GM18517 (cell line): ENCODE measurements at regions not wholly inside any gene's neighbourhood (a gene's known extent, or its start where the extent isn't known, plus 50 kb on each side); places are given as distances from the start of the nearest gene placed in this dataset.
A peak's percentile ranks its signal among the peaks of the same experiment; 100 is the strongest.

ENCODE experiments used
- ATAC-seq: cut with Tn5 transposase; IDR thresholded peaks from one replicate; pipeline ENCODE4 v1.9.1; 2021; ENCODE audit warnings: mild to moderate bottlenecking, moderate library complexity; ENCODE audit not compliant: unreplicated experiment

DNA sequence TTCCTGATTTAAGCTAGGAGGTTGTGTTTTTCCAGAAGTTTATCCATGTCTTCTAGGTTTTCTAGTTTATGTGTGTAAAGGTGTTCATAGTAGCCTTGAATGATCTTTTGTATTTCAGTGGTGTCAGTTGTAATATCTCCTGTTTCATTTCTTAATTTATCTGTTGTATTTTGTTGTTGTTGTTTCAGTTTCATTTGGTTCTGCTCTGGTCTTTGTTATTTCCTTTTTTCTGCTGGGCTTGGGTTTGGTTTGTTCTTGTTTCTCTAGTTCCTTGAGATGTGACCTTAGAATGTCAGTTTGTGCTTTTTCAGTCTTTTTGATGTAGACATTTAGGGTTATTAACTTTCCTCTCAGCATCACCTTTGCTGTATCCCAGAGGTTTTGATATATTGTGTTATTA, 62.8 kb downstream of the SCP2D1 start:
- peak; percentile 59 for ATAC-seq

DNA sequence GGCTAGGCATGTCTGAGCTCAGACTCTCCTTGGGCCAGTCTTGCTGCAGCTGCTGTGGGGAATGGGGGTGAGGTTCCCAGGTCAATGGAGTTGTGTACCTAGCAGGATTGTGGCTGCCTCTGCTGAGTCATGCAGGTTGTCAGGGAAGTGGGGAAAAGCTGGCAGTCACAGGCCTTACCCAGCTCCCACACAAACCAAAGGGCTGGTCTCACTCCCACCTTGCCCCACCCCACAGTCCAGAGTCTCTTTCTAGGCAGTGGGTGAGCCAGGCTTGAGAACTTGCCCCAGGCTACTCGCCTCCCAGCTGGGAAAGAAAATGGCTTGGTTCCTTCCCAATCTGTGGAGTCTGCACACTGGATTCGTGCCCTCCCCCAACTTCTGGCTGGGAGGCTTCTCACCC, 65.7 kb downstream of the SCP2D1 start:
- no peak for ATAC-seq

DNA sequence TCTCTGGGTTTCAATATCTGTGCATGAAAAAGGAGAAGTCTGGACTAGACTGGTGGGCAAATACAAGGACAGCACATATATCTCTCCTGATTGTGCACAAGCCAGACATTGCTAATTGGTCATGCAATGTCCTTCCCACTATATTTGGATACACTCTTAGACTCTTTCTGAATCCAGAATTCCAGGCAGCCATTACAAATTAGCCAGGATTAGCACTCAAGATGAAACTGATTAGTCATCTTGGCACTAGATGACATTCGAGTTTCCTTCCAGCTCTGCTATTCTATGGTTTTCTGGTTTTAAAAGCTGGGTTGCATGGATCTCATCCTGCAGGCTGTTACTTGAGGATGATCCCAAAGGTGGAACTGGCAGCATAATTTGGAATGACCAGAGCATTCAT, 73.2 kb downstream of the SCP2D1 start:
- ATAC-seq, result no peak

DNA sequence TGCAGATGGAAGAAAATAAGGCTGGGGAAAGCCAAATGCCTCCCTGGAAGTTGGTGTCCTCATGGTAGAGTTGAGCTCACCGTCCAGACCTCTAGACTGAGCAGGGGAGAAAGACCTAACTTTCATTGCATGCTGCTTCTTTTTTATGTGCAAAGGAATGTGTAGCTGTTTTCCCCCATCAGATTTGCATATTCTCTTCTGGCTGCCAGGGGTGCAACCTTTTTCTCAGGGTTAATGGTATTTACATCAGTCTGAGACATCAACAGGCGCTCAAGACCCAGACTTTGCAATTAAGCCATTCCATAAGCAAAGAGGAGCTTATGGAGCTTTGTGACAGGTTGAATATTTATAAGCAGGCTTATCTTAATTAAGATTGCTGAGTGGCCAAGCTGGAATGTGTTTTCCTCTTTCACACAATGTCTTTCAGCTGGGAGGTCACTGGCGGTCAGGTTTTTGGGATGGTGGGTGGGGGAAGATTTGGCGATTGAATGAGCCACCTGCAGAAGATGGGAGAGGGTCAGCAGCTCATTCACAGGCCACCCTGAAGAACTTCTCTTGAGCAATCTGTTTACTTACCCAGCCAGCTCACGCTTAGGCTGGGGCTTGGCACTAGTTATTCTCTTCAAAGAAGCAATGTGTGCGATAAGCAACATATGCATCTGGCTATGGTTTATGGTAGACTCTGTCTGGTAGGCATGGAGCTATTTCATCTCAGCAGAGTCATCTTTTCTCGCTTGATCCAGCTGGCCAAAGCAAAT, 88.6 kb downstream of the SCP2D1 start:
- ATAC-seq, result no peak

DNA sequence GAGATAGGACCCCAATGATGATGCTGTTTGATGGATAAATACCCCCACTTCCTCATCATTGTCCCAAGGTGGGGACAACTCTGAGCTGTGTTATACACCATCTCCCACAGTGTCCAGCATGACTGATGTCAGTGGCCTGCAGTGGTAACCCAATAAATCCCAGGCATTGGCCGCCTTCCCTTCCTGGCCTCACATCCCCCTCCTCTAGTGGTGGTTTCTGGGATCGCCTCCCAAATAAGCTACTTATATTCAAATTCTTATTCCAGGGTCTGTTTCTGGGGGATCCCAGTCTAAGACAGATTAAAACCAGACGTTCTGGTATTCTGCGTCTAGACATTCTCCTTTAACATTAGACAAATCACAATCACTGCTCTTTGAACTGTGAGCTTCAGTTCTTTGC, 90.6 kb downstream of the SCP2D1 start:
- ATAC-seq, result no peak

DNA sequence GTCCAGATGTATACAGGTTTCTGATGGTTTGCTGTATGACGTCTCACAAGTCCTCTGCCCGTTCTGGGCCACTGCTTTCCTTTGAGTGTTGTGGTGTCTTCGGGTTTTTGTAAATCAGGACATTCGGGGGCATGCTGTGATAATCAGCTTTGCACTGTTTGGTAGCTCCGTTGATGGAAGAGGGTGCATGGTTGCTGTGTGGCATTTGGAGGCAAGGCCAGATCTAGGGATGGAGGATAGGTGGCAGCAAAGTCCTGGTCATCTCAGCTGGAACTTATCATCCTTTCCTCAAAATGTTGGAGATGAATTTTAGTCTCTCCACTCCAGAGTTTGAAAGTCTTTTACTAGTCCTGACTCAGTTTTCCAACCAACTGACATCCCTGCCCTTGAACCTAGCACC, 91.0 kb downstream of the SCP2D1 start:
- ATAC-seq, result no peak

DNA sequence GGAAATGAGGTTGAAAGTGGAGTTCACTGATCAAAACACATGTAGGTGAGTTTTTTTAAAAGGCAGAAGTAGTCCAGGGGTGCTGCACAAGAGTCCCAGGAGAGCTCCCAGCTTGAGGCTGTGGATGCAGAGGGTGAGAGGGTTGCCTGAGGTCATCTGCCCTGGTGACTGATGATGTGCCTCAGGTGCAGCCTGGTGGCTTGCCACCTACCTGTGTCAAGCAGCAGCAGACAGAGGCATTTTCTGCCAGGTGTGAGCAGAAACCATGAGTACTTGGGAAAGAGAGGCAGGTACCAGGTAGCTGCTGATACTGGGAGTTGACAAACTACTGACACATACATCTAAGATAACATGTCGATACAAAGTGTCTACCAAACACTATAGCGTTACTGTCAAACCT, 92.5 kb downstream of the SCP2D1 start:
- ATAC-seq, result no peak

DNA sequence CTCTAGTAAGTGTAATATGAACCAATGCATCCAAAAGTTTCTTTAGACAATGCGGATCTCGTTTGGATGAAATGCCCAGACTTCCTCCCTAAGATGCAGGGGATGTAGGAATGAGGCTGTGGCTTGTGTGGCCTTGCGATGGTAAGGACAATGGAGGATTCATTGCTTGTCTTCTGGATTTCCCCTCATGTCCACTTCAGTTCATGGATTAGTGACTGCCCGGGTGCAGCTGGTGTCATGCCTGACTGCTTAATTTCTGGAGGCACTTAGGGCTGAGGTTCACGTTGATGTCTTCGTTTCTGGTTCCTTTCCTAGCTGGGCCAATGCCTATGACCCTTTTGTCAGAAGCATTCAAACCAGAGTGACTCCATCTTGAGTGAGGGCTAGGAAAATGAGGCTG, 93.8 kb downstream of the SCP2D1 start:
- ATAC-seq, result no peak

DNA sequence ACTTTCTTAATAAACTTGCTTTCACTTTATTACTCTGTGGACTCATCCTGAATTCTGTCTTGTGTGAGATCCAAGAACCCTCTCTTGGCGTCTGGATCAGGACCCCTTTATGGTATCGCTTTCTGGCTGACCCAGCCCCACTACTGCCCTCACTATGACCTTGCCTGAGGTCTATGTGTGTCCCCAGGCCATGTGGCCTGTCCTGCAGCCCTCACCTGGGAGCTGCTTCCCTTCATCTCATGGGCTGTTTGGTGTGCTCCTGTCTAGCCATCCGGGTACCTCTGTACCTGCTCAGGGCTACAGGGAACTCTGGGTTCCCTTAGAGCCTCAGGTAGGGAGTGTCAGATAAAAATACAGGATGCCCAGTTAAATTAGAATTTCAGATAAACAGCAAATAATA, 94.5 kb downstream of the SCP2D1 start:
- no peak for ATAC-seq

DNA sequence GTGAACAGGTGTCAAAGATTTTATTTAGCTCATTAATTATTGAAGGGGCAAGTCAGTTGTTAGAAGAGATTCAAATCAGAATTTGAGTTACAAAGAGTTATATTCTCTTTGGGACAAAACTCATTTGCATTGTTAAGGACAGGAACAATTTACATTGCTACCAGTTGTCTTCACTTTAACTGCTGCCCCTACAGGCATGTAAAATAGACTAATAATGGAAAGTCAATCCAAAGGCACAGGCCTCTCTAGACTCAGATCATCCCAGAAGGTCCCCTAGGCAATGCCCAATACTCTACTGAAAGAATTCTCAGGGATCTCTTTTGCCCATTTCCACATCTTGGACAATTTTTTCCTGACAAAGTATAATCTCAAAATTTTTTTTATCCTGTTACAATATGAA, 95.7 kb downstream of the SCP2D1 start:
- no peak for ATAC-seq

DNA sequence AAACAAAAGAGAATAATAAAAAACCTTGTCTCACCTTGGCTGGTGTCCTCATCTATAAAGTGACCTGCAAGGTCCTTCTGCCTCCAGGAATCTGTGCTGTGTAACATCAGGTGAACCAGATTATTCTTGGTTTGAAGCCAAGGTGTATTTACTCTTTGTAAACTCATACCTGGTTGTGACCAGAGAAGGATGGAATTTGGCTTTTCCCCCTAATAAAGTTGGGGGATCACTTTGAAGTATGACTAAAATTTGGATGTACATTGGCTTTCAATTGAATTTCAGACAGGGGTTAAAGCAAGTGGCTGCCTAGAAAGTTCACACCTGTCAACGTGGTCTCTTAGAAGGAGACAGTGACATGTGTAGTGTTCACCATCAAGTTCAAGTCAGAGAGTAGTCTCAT, 100.1 kb downstream of the SCP2D1 start:
- ATAC-seq, result no peak

DNA sequence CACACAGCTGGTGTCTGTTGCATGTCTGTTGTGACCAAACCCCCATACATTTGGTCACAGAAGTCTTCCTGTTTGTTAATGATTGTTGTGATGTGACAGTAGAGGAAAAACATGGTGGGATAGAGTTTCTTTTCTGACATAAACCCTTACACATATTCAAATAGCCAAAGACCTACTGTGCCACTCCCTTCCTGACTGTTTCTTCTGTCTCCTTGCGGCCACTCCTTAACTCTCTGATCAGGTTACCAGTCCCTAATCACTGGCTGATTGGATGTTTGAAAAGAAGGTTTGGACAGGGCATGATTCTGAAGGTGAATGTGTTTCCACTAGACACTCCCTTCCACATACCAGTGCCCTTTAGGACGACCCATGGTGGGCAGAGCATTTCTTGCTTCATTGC, 101.2 kb downstream of the SCP2D1 start:
- ATAC-seq, result no peak

DNA sequence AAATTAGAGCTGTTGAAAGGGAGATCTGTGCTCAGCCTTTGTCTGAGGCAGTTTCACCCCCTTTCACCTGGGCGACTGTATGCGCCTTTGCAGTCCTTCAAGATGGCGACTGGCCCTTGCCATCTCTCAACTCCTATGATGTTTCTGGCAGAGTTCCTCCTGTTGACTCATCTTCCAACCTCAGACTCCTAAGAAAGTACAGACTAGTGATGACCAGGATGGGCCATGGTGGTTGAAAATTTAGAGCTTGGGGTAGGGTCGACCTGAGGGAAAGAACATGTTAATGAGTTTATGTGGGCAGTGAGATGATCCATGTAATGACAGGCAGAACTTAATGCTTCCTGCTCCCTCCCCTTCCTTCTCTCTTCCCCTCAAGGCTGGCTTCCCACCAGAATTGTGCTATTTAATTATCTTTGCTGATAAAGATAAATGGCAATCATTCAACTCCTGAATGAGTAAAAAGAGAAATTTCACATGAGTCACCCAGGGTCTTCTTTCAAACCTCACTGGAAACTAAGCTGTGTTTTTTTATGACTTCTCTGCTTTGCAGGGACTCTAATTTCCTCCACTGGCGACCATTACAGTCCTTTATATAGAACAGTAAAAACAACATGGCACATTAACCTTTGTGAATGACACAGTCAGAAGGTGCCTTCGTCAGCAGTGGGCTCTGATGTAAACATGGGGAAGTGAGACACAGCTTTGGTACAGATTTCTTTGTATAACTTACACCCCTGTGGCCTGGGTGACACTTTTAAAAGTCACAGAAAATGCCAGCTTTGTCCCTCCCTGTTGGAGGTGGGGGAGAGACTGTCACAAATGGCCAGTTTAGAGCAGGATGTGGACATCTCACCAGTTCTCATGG, 103.5 kb downstream of the SCP2D1 start:
- ATAC-seq, result no peak

DNA sequence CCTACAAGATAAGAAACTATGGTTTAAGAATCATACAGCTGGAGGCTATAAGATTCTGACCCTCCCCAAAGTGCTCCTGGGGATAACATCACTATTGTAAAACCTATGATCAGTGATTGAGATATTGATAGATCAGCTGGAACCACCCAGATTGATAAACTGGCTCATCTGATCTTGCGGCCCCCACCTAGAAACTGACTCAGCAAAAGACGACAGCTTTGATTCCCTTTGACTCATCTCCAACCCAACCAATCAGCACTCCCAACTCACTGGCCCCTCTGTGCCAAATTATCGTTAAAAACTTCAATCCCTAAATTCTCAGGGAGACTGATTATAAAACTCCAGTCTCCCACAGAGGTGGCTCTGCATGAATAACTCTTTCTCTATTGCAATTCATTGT, 106.4 kb downstream of the SCP2D1 start:
- no peak for ATAC-seq

DNA sequence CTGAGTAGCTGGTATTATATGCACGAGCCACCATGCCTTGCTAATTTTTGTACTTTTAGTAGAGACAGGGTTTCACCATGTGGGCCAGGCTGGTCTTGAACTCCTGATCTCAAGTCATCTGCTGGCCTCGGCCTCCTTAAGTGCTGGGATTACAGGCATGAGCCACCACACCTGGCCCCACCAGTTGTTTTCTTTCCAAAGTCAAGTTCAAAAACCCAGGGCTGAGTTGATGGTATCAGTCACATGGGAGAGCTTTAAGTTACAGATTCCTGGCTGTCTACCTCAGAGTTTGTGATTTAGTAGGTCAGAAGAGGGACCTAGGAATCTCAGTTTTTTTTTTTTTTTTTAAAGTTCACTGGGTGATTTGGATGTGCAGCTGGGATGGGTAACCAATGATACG, 107.7 kb downstream of the SCP2D1 start:
- ATAC-seq, result no peak

DNA sequence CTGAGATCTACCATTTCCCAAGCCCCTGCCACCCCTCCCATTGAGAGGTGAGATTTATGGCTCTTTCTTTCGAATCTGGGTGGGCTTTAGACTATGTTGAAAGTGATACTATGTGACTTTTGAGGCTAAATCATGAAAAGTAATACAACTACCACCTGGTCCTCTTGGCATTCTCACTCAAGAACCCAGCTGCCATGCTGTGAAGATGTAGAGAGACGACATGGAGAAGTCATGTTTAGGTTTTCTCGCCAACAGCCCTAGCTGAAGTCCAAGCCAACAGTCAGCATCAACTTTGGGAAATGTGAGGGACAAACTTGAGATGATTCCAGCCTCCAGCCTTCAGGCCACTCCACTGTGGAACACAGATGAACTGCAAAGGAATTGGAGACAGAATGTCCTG, 108.7 kb downstream of the SCP2D1 start:
- ATAC-seq, result no peak

DNA sequence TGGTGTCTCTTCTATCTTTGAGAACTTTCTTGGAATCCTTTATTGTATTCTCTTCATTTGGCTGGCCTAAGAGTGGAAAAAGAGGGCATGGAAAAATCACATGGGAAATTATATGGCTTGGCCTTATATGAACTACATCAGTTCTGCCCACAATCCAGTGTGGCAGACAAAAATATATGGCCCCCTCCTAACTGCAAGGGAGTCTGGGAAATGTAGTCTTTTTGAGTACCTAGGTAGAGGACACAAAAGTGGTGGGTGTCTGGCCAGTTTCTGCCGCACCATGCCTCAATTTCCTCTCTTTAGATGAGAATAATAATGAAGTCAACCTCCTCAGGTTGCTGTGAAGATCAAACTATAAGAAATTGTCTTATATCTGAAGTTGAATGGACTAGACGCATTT, 109.3 kb downstream of the SCP2D1 start:
- no peak for ATAC-seq

DNA sequence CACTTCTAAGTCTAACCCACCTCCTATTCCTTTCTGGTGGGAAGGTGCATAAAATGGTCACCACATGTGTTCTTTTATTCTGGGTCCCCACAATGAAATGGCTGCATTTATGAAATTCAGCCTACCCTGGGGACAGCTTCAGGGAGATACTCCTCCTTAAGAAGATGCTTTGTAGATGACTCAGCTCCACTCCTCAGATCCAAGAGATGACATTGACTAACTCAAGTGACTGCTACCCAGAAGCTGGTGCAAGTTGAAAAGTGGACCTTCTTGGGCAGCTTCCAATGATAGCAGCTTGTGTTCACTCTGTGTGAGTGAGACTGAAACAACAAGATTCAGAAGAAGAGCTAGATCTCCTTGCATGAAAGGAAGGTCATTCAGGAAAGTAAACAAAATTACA, 113.4 kb downstream of the SCP2D1 start:
- ATAC-seq, result no peak

DNA sequence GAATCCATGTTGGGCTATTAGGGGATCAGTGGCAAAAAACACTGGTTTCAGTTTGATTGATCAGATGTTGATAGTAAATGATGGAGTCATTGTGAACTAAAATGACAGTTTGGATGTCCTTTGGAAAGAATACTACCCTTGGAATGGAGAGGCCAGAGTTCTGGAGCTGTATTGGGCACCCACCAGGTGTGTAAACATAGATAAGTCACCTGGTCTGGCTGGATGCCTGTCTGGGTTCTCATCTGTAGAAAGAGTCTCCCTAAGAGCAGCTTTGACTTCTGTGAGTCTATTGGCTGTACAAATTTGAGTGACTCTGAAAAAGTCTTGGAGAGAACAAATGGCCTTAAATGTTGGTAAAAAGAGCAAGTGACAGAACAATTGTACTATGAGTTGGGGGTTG, 115.0 kb downstream of the SCP2D1 start:
- no peak for ATAC-seq

DNA sequence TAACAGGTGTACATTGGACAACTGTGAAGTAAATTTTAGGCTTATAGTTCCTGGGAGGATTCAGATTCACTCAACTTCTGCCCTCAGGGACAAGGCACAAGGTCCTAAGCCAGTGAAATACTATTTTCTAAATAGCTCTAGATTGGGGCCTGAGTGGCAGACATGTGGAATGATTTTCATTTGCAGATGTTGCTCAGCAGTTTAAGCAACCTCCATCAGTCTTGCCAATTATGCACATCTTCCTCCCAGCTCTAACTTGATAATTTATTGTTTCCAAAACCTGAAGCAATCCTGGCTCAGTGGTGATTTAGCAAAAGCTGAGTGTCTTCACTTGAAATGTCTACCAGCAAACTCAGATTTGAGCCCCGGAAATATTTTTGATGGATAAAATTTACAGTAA, 116.2 kb downstream of the SCP2D1 start:
- no peak for ATAC-seq

DNA sequence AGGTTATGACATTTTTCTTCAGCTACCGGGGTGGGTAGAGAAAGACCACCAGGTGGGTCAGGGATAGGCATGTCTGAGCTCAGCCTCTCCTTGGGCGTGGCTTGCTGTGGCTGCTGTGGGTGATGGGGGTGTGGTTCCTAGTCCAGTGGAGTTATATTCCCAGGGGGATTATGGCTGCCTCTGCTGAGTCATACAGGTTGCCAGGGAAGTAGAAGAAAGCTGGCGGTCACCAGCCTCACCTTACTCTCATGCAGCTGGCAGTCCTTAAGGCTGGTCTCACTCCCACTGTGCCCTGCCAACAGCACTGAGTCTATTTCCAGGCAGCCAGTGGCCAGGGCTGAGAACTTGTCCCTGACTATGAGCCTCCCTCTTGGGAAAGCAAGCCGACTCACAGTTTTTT, 130.0 kb downstream of the SCP2D1 start:
- no peak for ATAC-seq

DNA sequence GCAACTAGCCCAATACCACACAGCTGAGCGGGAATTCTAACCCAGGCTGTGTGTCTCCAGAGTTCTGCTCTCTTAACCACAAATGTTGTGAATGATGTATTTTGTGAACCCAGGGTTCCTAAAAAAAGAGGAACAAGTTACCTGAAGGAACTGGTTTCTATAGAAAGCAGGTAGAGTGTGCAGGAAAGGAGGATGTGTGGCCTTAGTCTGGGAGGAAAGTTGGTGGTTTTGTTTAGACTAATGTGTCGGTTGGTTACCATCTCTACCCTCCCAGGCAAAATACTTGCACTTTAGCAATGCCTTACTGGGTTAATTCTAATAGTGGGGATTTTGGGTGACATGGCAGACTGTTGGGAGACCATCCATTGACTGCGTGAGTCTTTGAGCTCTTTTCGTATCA, 143.3 kb downstream of the SCP2D1 start:
- ATAC-seq, result no peak
